Body of pancreas (tissue), 4 donors: ENCODE measurements at regions not wholly inside any gene's neighbourhood (a gene's known extent, or its start where the extent isn't known, plus 50 kb on each side); places are given as distances from the start of the nearest gene placed in this dataset.
A peak's percentile ranks its signal among the peaks of the same experiment; 100 is the strongest.
"Not testable (repeated sequence)": the region's sequence is repeated elsewhere in the genome, so short reads cannot be mapped to it uniquely, and the experiment has no call there.

Source experiments
- ATAC-seq: fragments of 150-250 bp; one replicate; pipeline ENCODE4 v1.9.1; 2016
- DNase-seq, 4 donors: peaks; one replicate each; pipeline ENCODE4 v3.0.0-alpha.2; 2019
- H3K27ac ChIP-seq, 4 donors: fragments of 200-600 bp; sonication (generic); 1 replicate in 3 of 4; 2 replicates in 1 of 4; pipeline versions ENCODE4 v1.5.1 to v1.6.1; 2016 to 2019; ENCODE audit warnings: mild to moderate bottlenecking in 1 of 4, mixed read lengths in 1 of 4, moderate library complexity in 1 of 4
- H3K27me3 ChIP-seq, 2 donors: fragments of 200-600 bp; sonication (generic); one replicate each; pipeline ENCODE4 v1.6.0; 2016; ENCODE audit warnings: mild to moderate bottlenecking in 1 of 2
- H3K36me3 ChIP-seq, 2 donors: fragments of 200-600 bp; sonication (generic); replicated peaks in 1 of 2; 2 replicates each; pipeline ENCODE4 v1.5.1; 2016; ENCODE audit warnings: low read depth in 2 of 2; ENCODE audit not compliant: insufficient read depth in 1 of 2
- H3K4me1 ChIP-seq: fragments of 200-600 bp; sonication (generic); one replicate; pipeline ENCODE4 v1.6.0; 2016
- H3K4me3 ChIP-seq, 2 donors: fragments of 200-600 bp; sonication (generic); 1 replicate in 1 of 2; 2 replicates in 1 of 2; pipeline ENCODE4 v1.5.1; 2016 to 2019
- H3K9me3 ChIP-seq, 3 donors: fragments of 200-600 bp; sonication (generic); 1 replicate in 2 of 3; 2 replicates in 1 of 3; pipeline ENCODE4 v1.5.1; 2016
- CTCF ChIP-seq, 7 experiments: fragments of 450-650 bp in 4 of 7; fragments of 200-600 bp in 3 of 7; sonication (generic) in 3 of 7; IDR thresholded peaks; one replicate each; pipeline ENCODE4 v1.5.1; 2016 to 2019; ENCODE audit warnings: antibody characterized with exemption in 7 of 7
- POLR2A ChIP-seq, 3 donors: fragments of 450-650 bp; IDR thresholded peaks; one replicate each; pipeline ENCODE4 v1.6.1; 2016; ENCODE audit warnings: antibody characterized with exemption in 3 of 3, mild to moderate bottlenecking in 2 of 3
- WGBS, 2 donors: methylation state at CpG; one replicate each; pipeline ENCODE4 v1.1.5; 2017; 5-methylcytosine and 5-hydroxymethylcytosine counted together
- intact Hi-C: fragments of 100-400 bp; cut with DNase I; formaldehyde crosslinking; loops from one replicate; pipeline ENCODE4 v1.15.1; 2023

- no peaks in the 10 kb centered on the region for H3K4me1 ChIP-seq
- no peak overlapping the region for H3K27ac ChIP-seq
- 59 to 76% methylated on average over 15 of the region's 15 CpGs for WGBS, 2 donors
- H3K36me3 ChIP-seq, result no peaks in the 10 kb centered on the region
- ATAC-seq, result no peak
- no peak overlapping the region for H3K4me3 ChIP-seq
- intact Hi-C loops, result no loop called here
- DNase-seq, result no peak
- TF ChIP-seq POLR2A (IDR thresholded peaks at IDR 0.05), result no peak
- TF ChIP-seq CTCF (IDR thresholded peaks at IDR 0.05), result no peak
- no peaks in the 10 kb centered on the region for H3K27me3 ChIP-seq
- H3K9me3 ChIP-seq, result no peaks in the 10 kb centered on the region
These were observed 755.4 kb downstream of the SH3BGRL start for GRCh38 chrX:81957318-81957717.

- H3K4me3 ChIP-seq, result no peak overlapping the region
- intact Hi-C loops, result no loop called here
- H3K9me3 ChIP-seq, result no peaks in the 10 kb centered on the region
- H3K4me1 ChIP-seq, result no peaks in the 10 kb centered on the region
- DNase-seq (peak in 1 of 4 donors; percentile 13), ATAC-seq (no peak)
- no peak overlapping the region for H3K27ac ChIP-seq
- 0% methylated on average over 1 of the region's 1 CpG for WGBS, 2 donors
- no peaks in the 10 kb centered on the region for H3K36me3 ChIP-seq
- TF ChIP-seq CTCF (IDR thresholded peaks at IDR 0.05), result peak in 6 of 7 experiments; percentile 8 to 44 (median 28)
- TF ChIP-seq POLR2A (IDR thresholded peaks at IDR 0.05), result no peak
- no peaks in the 10 kb centered on the region for H3K27me3 ChIP-seq
These were observed 756.1 kb downstream of the SH3BGRL start for GRCh38 chrX:81957900-81958545.

GRCh38 chrX:81959964-81960363, 758.1 kb downstream of the SH3BGRL start:
- ATAC-seq (no peak), DNase-seq (no peak)
- 10 to 16% methylated on average over 1 of the region's 1 CpG for WGBS, 2 donors
- TF ChIP-seq CTCF (IDR thresholded peaks at IDR 0.05), result no peak
- no peak for TF ChIP-seq POLR2A (IDR thresholded peaks at IDR 0.05)
- H3K4me3 ChIP-seq, result no peak overlapping the region
- no peaks in the 10 kb centered on the region for H3K9me3 ChIP-seq
- H3K27me3 ChIP-seq, result no peaks in the 10 kb centered on the region
- no peak overlapping the region for H3K27ac ChIP-seq
- intact Hi-C loops, result no loop called here
- H3K36me3 ChIP-seq, result no peaks in the 10 kb centered on the region
- no peaks in the 10 kb centered on the region for H3K4me1 ChIP-seq

DNA sequence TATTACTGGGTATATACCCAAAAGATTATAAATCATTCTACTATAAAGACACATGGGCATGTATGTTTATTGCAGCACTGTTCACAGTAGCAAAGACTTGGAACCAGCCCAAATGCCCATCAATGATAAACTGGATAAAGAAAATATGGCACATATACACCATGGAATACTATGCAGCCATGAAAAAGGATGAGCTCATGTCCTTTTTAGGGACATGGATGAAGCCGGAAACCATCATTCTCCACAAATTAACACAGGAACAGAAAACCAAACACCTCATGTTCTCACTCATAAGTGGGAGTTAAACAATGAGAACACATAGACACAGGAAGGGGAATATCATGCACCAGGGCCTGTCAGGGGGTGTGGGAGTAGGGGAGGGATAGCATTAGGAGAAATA, 772.5 kb downstream of the SH3BGRL start:
- H3K4me1 ChIP-seq, H3K9me3 ChIP-seq, ATAC-seq, DNase-seq, intact Hi-C loops, H3K27me3 ChIP-seq, H3K27ac ChIP-seq, H3K4me3 ChIP-seq, H3K36me3 ChIP-seq: not testable (repeated sequence)
- WGBS, 2 donors, result 43 to 91% methylated on average over 1 of the region's 1 CpG

- intact Hi-C loops, result no loop called here
- WGBS, 2 donors, result 47 to 50% methylated on average over 5 of the region's 5 CpGs
- ATAC-seq, result no peak
These were observed 778.1 kb downstream of the SH3BGRL start for GRCh38 chrX:81979806-81980515.

DNA sequence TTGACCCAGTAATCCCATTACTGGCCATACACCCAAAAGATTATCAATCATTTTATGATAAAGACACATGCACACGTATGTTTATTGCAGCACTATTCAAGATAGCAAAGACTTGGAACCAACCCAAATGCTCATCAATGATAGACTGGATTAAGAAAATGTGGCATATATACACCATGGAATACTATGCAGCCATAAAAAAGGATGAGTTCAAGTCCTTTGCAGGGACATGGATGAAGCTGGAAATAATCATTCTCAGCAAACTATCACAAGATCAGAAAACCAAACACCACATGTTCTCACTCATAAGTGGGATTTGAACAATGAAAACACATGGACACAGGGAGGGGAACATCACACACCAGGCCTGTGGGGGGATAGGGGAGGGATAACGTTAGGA, 785.3 kb downstream of the SH3BGRL start:
- 44 to 53% methylated on average over 2 of the region's 2 CpGs for WGBS, 2 donors
- ATAC-seq, intact Hi-C loops: not testable (repeated sequence)

More at GRCh38 chrX:81979806-81980515, 778.1 kb downstream of the SH3BGRL start:
- Histone ChIP-seq H3K36me3 (no peaks in the 10 kb centered on the region), H3K27me3 (no peaks in the 10 kb centered on the region), H3K4me3 (no peak overlapping the region), H3K9me3 (no peaks in the 10 kb centered on the region), H3K4me1 (no peaks in the 10 kb centered on the region), H3K27ac (no peak overlapping the region)
- no peak for DNase-seq
- TF ChIP-seq CTCF (IDR thresholded peaks at IDR 0.05) (no peak), POLR2A (IDR thresholded peaks at IDR 0.05) (no peak)

More for the DNA sequence above, 785.3 kb downstream of the SH3BGRL start:
- DNase-seq, H3K4me3 ChIP-seq, H3K27ac ChIP-seq, H3K36me3 ChIP-seq, H3K4me1 ChIP-seq, H3K27me3 ChIP-seq, H3K9me3 ChIP-seq: not testable (repeated sequence)
